GM18870 (cell line): ENCODE measurements at regions not wholly inside any gene's neighbourhood (a gene's known extent, or its start where the extent isn't known, plus 50 kb on each side); places are given as distances from the start of the nearest gene placed in this dataset.
"Not testable (repeated sequence)": the region's sequence is repeated elsewhere in the genome, so short reads cannot be mapped to it uniquely, and the experiment has no call there.

Source experiments
- ATAC-seq: cut with Tn5 transposase; IDR thresholded peaks from one replicate; pipeline ENCODE4 v1.9.1; 2021; ENCODE audit warnings: moderate library complexity; ENCODE audit not compliant: unreplicated experiment

- peak; percentile 59 for ATAC-seq
Observed at GRCh38 chr6:163705923-163706322, 291.4 kb downstream of the QKI start.

GRCh38 chr6:163702736-163703135 lies 288.2 kb downstream of the QKI start:
- peak; percentile 25 for ATAC-seq

- no peak for ATAC-seq
Observed at GRCh38 chr6:163701762-163702161, 287.2 kb downstream of the QKI start.

GRCh38 chr6:163698086-163698485 lies 283.6 kb downstream of the QKI start:
- no peak for ATAC-seq

GRCh38 chr6:163696311-163696710 lies 281.8 kb downstream of the QKI start:
- ATAC-seq, result not testable (repeated sequence)

- no peak for ATAC-seq
Observed at GRCh38 chr6:163695414-163695864, 280.9 kb downstream of the QKI start.

- no peak for ATAC-seq
Observed at GRCh38 chr6:163694988-163695398, 280.5 kb downstream of the QKI start.

GRCh38 chr6:163694072-163694471 lies 279.6 kb downstream of the QKI start:
- no peak for ATAC-seq

- ATAC-seq, result no peak
Observed at GRCh38 chr6:163691049-163691448, 276.5 kb downstream of the QKI start.

GRCh38 chr6:163688739-163689362 lies 274.3 kb downstream of the QKI start:
- no peak for ATAC-seq

GRCh38 chr6:163687075-163687474 lies 272.6 kb downstream of the QKI start:
- ATAC-seq, result no peak

- ATAC-seq, result no peak
Observed at GRCh38 chr6:163686301-163686700, 271.8 kb downstream of the QKI start.

GRCh38 chr6:163683105-163683622 lies 268.6 kb downstream of the QKI start:
- ATAC-seq, result no peak

GRCh38 chr6:163679753-163680152 lies 265.2 kb downstream of the QKI start:
- ATAC-seq, result no peak

GRCh38 chr6:163679012-163679660 lies 264.6 kb downstream of the QKI start:
- ATAC-seq, result no peak

- no peak for ATAC-seq
Observed at GRCh38 chr6:163675611-163676010, 261.1 kb downstream of the QKI start.

GRCh38 chr6:163672710-163673109 lies 258.2 kb downstream of the QKI start:
- ATAC-seq, result no peak

- no peak for ATAC-seq
Observed at GRCh38 chr6:163671791-163672190, 257.3 kb downstream of the QKI start.

GRCh38 chr6:163671355-163671754 lies 256.8 kb downstream of the QKI start:
- ATAC-seq, result no peak

- no peak for ATAC-seq
Observed at GRCh38 chr6:163670336-163670735, 255.8 kb downstream of the QKI start.

- no peak for ATAC-seq
Observed at GRCh38 chr6:163668061-163668426, 253.5 kb downstream of the QKI start.

- ATAC-seq, result peak; percentile 99
Observed at GRCh38 chr6:163667372-163668060, 253.0 kb downstream of the QKI start.
